HFF-Myc (cell line): ENCODE measurements at regions not wholly inside any gene's neighbourhood (a gene's known extent, or its start where the extent isn't known, plus 50 kb on each side); places are given as distances from the start of the nearest gene placed in this dataset.
"Not testable (repeated sequence)": the region's sequence is repeated elsewhere in the genome, so short reads cannot be mapped to it uniquely, and the experiment has no call there.

Experiments
- DNase-seq: peaks from one replicate; pipeline ENCODE4 v3.0.0-alpha.2; 2011; ENCODE audit warnings: low read depth; ENCODE audit errors: extremely low read depth
- H3K4me3 ChIP-seq: replicated peaks from 2 replicates; pipeline ENCODE4 v1.5.1; 2011; ENCODE audit warnings: low read depth, mild to moderate bottlenecking, control low read depth, low read length
- TF ChIP-seq, protein P1 (sequence below): IDR thresholded peaks from 2 replicates; pipeline ENCODE4 v1.5.1; 2012; ENCODE audit warnings: mild to moderate bottlenecking, low read depth, low read length, control low read depth; ENCODE audit errors: missing control alignments

DNA sequence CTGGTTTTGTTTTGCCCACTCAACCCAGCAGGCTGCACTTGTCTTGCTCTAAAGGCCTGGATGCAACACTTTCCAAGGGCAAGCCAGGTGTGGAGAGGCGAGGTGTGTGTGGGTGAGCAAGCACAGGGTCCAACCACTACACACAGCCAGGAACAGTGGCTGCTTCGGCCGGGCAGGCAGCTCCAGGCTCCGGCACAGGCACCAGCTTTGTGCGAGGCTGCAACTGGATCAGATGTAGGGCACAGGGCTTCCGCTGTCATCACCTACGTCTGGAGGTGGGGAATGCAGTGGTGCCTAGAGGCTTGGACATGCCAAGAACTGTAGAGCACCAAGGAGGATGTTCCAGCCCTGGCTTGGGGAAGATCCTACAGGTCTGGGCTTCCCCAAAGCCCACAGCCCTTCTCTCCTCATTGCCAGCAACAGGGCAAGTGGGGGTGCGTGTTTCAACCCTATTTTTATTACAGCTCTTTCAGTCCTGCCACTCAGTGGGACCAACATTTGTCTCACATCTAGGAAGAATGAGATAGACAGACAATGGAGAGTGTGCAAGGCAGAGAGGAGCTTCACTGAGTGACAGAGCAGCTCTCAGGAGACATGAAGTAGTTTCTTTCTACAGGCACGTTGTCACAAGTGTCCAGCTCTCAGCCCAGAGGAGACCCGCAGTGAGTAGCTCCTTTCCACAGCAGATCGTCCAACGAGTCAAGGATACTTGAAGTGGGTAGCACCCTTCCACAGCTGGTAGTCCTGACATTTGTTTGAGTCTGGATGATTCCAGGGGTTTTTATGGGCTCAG is 622.2 kb downstream of the CDH9 start:
- DNase-seq = no peak
- TF ChIP-seq, protein P1, sequence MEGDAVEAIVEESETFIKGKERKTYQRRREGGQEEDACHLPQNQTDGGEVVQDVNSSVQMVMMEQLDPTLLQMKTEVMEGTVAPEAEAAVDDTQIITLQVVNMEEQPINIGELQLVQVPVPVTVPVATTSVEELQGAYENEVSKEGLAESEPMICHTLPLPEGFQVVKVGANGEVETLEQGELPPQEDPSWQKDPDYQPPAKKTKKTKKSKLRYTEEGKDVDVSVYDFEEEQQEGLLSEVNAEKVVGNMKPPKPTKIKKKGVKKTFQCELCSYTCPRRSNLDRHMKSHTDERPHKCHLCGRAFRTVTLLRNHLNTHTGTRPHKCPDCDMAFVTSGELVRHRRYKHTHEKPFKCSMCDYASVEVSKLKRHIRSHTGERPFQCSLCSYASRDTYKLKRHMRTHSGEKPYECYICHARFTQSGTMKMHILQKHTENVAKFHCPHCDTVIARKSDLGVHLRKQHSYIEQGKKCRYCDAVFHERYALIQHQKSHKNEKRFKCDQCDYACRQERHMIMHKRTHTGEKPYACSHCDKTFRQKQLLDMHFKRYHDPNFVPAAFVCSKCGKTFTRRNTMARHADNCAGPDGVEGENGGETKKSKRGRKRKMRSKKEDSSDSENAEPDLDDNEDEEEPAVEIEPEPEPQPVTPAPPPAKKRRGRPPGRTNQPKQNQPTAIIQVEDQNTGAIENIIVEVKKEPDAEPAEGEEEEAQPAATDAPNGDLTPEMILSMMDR = no peak
- no peak overlapping the region for H3K4me3 ChIP-seq

DNA sequence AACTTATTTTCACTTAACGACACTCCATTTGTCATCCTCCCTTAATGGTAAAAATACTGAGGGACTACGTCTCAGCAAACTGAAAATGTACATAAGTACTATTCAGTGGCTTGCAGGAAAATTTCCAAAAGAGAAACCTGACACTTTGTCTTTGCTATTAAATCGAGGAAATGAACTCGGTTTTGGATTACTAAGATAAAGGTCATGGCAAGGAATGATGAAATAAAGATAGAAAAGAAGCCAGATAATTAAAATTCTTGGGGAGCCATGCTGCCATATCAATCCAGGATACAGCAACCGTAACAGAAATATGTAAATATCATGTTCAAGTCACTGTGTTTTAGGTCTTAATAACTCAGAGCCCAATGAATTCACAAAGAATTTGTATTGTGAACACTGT is 647.8 kb downstream of the CDH9 start:
- DNase-seq = no peak
- no peak overlapping the region for H3K4me3 ChIP-seq
- TF ChIP-seq, protein P1 = no peak

DNA sequence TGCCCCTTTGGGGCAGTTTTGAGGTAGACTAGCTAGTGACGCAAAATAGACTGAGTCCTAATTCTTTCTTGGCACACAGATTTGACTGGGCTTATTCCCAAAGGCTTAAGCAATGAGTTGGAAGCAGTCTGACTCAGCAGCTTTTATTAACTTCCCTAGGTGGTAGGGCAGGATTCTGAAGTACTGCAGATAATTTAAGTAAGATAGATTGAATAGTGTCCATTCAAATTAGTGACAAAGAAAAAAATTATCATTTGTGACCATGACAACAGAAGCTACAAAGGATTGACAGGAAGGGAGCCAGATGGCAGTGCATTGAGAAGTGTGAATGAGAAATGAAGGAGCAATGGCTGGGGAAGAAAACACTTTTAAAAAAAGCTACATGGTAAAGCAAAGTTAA is 649.4 kb downstream of the CDH9 start:
- DNase-seq = no peak
- H3K4me3 ChIP-seq = no peak overlapping the region
- TF ChIP-seq, protein P1 = no peak

DNA sequence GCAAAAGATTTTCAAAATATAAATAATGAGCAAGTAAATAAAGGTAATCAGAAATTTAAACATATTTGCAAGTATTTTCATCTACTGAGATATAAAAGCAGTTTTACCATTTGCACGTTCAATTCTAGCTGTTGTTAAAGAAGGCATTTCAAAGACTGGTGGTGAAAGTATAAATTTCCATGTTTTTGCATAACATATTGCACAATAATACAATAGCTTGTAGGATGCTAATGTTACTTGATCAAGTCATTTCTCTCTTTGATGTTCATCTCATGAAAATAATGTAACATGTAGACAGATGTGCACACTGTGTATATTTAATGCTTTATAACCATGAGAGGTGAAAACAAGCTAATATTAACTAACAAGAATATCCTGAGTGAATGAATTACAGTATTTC is 651.9 kb downstream of the CDH9 start:
- no peak for DNase-seq
- TF ChIP-seq, protein P1 = no peak
- no peak overlapping the region for H3K4me3 ChIP-seq

DNA sequence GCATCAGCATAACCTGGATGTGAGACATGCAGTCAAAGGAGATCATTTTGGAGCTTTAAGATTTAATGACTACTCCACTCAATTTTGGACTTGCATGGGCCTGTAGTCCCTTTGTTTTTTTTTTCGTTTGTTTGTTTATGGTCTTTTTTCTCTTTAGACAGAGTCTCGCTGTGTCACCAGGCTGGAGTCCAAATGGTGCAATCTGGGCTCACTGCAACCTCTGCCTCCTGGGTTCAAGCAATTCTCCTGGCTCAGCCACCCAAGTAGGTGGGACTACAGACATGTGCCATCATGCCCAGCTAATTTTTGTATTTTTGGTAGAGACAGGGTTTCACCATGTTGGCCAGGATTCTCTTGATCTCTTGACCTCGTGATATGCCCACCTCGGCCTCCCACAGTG is 673.8 kb downstream of the CDH9 start:
- not testable (repeated sequence) for H3K4me3 ChIP-seq, DNase-seq

DNA sequence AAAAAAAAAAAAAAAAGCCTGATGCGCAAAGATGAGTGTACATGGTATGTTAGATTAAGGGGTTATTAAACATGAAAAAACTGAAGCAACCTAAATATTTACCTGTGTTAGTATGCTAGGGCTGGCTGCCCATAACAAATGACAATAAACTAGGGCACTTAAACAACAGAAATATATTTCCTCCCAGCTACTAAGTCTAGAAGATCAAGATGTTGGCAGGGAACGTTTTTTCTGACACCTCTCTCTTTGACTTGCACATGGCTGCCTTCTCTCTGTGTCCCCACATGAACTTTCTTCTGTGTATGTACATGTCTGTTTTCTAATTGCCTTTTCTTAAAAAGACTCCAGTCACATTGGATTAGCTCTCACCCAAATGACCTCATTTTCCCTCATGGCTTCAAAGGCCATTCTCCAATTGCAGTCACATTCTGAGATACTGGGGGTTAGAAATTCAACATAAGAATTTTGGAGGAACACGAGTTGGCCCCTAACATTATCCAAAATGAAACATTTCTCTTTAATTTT is 694.5 kb downstream of the CDH9 start:
- no peak for DNase-seq
- TF ChIP-seq, protein P1 = no peak

DNA sequence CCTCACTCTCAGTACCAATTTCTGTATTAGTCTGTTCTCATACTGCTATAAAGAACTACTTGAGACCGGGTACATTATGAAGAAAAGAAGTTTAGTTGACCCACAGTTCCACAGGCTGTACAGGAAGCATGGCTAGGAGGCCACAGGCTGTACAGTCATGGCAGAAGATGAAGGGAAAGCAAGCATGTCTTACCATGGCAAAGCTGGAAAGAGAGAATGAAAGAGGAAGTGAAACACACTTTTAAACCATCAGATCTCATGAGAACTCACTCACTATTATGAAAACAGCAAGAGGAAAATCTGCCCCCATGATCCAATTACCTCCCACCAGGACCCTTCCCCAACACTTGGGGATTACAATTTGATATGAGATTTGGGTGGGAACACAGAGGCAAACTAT is 698.8 kb downstream of the CDH9 start:
- no peak overlapping the region for H3K4me3 ChIP-seq
- DNase-seq = no peak
- TF ChIP-seq, protein P1 = no peak

More for the DNA sequence above, 694.5 kb downstream of the CDH9 start:
- H3K4me3 ChIP-seq = no peak overlapping the region
